NCI-H1105 treated with DMSO at 0.1 percent for 48 hours (cell line): ENCODE measurements at regions not wholly inside any gene's neighbourhood (a gene's known extent, or its start where the extent isn't known, plus 50 kb on each side); places are given as distances from the start of the nearest gene placed in this dataset.
A peak's percentile ranks its signal among the peaks of the same experiment; 100 is the strongest.
"Not testable (repeated sequence)": the region's sequence is repeated elsewhere in the genome, so short reads cannot be mapped to it uniquely, and the experiment has no call there.

ENCODE experiments used
- DNase-seq: peaks from one replicate; lab custom pipeline; 2025; lab: John Stamatoyannopoulos, UW

GRCh38 chr6:27582928-27583725 lies 110.2 kb upstream of the ZNF184 start:
- peak; percentile 24 for DNase-seq

DNA sequence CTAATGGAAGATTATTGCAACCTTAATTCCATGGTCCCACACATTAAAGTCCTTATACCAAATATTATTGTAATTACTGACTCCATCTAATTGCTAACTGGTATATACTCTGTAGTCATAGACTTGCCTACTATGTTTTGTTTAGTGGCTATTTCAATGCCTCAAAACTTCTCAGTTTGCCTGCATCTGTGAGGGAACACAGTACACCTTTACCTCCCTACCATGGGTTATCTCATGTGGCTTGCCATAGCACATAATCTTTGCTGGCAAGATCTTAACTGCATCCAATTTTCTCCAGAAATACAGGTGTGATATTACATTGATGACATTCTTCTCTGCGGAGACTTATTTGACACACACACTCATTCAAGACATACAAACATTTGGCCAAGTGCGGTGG lies 107.1 kb upstream of the ZNF184 start:
- no peak for DNase-seq

- DNase-seq: no peak
Measured at GRCh38 chr6:27577922-27578321, 105.0 kb upstream of the ZNF184 start.

- no peak for DNase-seq
Measured at GRCh38 chr6:27575594-27576361, 102.9 kb upstream of the ZNF184 start.

- no peak for DNase-seq
Measured at GRCh38 chr6:27568226-27568897, 95.5 kb upstream of the ZNF184 start.

GRCh38 chr6:27565839-27566779 lies 93.2 kb upstream of the ZNF184 start:
- no peak for DNase-seq

DNA sequence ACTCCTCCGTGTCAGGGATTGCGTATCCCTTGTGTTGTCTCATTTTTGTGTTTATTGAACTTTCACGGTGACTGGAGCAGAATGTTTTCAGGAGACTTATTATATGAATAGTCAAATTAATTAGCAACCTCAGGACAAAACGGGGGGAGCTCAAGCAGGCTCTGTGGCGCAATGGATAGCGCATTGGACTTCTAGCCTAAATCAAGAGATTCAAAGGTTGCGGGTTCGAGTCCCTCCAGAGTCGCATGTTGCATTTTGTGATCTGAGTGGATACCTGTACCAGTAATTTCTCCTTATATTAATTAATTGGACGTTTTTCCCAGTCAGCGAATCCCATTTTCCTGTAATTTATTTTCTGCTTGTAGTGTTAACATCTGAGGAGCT lies 89.1 kb upstream of the ZNF184 start:
- no peak for DNase-seq

DNA sequence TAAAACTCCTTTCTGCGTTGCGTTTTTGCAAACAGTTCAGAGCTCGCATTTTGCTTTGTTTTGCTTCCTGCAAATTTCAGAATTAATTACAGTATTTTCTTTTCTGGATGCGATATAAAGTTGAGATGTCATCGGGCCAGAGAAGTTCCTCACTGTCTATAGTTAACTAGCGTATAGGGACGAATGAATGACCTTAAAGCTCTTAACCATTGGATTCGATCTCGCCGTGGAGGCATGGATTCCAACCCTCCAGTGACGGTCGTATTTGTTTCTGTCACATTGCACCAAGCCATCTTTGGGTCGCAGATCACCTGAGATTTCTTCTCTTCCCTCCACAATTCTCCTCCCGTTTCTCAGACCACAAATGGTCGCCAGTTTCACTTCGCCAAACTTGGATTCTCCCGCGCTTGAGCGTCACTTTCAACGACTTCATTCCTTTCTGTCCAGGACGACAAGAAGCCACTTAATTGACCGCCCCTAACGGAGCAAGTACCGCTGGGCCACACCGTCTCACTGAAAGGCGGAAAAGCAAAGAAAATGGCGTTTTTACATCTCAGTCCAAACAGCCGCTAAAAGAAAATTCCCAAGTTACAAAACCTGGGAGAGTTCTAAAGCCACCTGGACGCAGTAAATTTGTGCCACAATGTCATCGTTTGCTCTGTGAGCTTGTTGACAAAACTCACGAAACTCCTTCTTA lies 85.3 kb upstream of the ZNF184 start:
- no peak for DNase-seq

- DNase-seq: no peak
Measured at GRCh38 chr6:27556406-27556805, 83.5 kb upstream of the ZNF184 start.

DNA sequence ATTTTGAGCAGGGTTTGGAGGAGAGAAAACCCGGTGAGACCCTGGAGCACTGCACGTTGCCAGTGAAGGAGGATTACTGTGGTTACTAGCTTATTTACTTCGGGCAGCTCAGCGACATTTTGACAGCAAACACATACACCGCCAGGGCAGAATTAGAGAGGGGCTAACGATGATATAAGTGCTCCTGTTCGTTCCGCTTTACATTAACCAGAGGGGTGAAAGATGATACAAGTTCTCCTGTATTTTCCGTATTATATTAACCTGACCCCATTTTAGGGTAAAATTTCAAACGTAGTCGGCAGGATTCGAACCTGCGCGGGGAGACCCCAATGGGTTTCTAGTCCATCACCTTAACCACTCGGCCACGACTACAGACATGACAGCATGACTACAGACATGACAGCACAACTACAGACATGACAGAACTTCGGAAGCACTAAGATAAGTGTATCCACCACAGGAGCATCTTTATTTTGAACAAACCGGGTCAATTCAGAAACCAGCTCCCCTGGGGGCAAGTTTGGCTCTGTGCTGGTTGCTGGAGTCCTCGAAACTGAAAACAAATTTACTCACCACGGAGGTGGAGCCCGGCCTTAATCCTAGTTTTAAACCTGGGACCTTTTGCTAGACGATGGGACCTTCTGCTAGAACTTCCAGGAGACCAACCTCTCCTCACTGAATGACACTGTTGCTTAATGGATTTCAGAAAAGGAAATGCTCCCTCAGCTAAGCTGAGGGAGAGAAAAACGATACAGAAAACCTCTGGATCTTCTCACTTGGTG lies 80.4 kb upstream of the ZNF184 start:
- peak; percentile 77 for DNase-seq

DNA sequence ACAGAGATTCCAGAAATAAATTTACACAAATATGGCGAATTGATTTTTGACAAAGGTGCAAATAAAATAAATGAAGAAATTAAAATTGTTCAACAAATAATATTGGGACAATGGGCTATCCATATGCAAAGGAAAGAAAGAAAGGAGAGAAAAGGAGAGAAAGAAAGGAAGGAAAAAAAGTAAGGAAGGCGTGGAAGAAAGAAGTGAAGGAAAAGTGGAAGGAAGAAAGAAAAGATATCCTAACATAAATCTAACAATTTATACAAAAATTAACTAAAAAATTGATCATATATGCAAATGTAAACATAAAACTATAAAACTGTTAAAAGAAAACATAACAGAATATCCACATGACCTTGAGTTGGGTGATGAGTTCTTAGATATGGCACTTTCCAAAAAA lies 78.7 kb upstream of the ZNF184 start:
- no peak for DNase-seq

DNA sequence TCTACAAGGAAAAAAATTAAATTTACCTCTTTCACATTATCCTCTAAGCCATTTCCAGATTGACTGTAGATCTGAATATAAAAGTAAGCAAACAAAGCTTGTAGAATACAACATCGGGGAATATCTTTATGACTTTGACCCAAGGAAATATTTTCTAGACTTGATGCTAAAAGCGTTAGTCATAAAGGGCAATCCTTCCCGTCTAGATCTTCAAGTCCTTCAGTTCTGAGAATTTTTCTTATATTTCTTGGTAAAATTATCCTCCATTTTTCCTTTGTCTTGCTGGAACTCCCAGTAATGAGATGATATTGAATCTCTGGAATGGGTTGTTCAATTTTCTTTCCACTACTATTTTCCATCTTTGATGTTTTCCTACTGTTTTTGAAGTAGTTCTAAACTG lies 77.8 kb upstream of the ZNF184 start:
- DNase-seq: no peak

- DNase-seq: not testable (repeated sequence)
Measured at GRCh38 chr6:27549241-27549598, 76.3 kb upstream of the ZNF184 start.

DNA sequence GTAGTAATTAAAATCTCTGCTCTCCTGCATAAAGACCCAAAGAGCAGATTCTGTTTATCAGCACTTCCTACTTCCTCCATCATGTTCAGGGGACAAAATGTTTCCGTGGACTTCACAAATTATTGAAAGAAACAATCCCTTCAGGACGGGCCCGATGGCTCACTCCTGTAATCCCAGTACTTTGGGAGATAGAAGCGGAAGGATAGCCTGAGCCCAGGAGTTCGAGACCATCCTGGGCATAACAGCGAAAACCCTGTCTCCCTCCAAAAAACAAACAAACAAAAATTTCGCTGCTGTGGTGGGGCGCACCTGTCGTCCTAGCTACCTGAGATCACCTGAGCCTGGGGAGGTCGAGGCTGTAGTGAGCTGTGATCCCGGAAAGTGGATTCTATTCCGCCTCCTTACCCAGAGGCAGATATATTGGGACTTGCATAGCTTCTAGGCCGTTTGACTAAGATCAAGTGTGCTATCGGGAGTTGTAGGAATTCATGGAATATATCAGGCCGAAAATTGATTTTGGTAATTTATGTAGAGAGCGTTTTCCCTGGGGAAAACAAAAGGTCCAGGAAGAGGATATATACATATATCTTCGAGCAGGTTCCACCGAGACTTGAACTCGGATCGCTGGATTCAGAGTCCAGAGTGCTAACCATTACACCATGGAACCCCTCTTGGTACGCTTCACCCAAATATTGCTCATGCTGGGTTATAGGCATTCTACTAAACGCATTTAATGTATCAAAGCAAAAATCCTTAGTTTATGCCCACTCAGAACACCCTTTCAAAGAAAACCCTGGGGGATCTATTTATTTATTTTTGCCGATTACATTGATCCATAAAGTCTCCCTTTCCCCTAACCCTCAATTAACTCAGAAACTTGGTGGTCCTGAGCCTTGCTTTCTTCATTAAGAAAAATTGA lies 74.5 kb upstream of the ZNF184 start:
- no peak for DNase-seq

DNA sequence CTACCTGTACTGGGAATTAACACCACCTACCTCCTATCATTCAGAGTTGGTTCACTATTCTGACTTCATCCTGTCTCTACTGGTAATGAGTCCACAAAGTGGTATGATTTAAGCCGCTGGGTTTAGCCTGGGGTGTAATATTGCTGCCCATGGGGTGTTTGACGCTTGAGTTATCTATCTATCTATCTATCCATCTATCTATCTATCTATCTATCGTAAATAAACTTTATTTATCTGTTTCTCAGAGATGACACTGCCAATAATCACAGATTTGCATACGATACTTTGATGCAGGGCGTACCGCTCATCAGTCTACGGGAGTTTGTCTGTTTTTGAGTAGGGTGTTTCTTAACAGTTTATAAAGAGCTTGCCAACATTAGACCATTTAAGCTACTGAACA lies 73.6 kb upstream of the ZNF184 start:
- no peak for DNase-seq

DNA sequence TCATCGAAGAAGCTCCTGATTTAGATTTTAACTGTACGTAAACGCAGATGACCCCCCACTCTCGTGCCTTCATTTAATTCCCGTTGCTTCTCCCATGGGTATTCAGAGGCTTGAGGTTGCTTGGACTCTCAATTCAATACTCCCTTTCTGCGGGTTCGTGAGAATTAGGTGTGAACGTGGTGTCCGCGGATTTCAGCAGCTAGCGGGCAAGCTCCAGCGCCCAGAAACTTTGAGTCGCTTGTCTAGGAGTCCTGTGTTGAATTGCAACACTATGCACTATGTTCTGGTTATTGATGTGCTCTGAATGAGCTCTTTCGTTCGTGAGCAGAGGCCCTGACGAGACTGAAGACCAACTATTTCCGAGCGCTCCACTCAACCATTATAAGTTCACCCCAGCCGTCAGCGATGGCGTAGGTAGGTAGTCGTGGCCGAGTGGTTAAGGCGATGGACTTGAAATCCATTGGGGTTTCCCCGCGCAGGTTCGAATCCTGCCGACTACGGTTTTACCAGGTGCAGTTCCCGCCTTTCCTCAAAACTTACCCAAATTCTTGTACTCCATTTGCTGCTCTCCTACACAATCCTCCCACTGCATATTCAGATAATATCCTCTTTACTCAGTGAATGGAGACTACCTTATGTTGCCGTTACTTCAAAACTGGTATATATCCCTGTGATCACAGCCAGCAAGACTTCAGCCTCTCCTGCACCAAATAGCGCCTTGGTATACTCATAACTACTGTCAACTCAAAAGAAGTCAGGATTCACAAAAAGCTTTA lies 72.6 kb upstream of the ZNF184 start:
- DNase-seq: no peak

GRCh38 chr6:27544612-27545260 lies 71.8 kb upstream of the ZNF184 start:
- no peak for DNase-seq

GRCh38 chr6:27544135-27544534 lies 71.2 kb upstream of the ZNF184 start:
- DNase-seq: not testable (repeated sequence)
